Activated B cell treated with CpG ODN at 0.5 μM for 24 hours (primary cell): ENCODE measurements at regions not wholly inside any gene's neighbourhood (a gene's known extent, or its start where the extent isn't known, plus 50 kb on each side); places are given as distances from the start of the nearest gene placed in this dataset.

Source experiments
- ATAC-seq: fragments of 200-7000 bp; cut with Tn5 transposase; one replicate; pipeline ENCODE4 v1.10.0; 2021; ENCODE audit warnings: low read depth, mild to moderate bottlenecking, moderate library complexity
- CTCF ChIA-PET: fragments of 350-600 bp; sonication (Branson Sonifier 250); formaldehyde crosslinking; loops from one replicate; lab custom pipeline; 2021; ENCODE audit warnings: antibody characterized with exemption; lab: Charles Lee
- POLR2A ChIA-PET: fragments of 350-600 bp; sonication (Branson Sonifier 250); formaldehyde crosslinking; loops from one replicate; lab custom pipeline; 2021; ENCODE audit warnings: antibody characterized with exemption; lab: Charles Lee
- DNase-seq: peaks from one replicate; pipeline ENCODE4 v3.0.0; 2022
- H3K27ac Mint-ChIP-seq: one replicate; pipeline ENCODE4 v1.8.0; 2020; ENCODE audit warnings: mixed read lengths
- H3K27me3 Mint-ChIP-seq: one replicate; pipeline ENCODE4 v1.8.0; 2021; ENCODE audit warnings: mixed read lengths
- H3K36me3 Mint-ChIP-seq: one replicate; pipeline ENCODE4 v1.8.0; 2021; ENCODE audit warnings: low read depth, mixed read lengths
- H3K4me1 Mint-ChIP-seq: one replicate; pipeline ENCODE4 v1.8.0; 2021; ENCODE audit warnings: mixed read lengths
- H3K4me3 Mint-ChIP-seq: one replicate; pipeline ENCODE4 v1.8.0; 2020; ENCODE audit warnings: mild to moderate bottlenecking, mixed read lengths
- H3K9me3 Mint-ChIP-seq: one replicate; pipeline ENCODE4 v1.8.0; 2020; ENCODE audit warnings: mixed read lengths
- intact Hi-C: fragments of 100-400 bp; cut with micrococcal nuclease; formaldehyde crosslinking; loops from one replicate; pipeline ENCODE4 v1.15.1; 2024
- TF ChIP-seq, protein P1 (sequence below): fragments of 200-600 bp; IDR thresholded peaks from one replicate; pipeline ENCODE4 v1.8.0; 2022; ENCODE audit warnings: antibody characterized with exemption, mild to moderate bottlenecking

DNA sequence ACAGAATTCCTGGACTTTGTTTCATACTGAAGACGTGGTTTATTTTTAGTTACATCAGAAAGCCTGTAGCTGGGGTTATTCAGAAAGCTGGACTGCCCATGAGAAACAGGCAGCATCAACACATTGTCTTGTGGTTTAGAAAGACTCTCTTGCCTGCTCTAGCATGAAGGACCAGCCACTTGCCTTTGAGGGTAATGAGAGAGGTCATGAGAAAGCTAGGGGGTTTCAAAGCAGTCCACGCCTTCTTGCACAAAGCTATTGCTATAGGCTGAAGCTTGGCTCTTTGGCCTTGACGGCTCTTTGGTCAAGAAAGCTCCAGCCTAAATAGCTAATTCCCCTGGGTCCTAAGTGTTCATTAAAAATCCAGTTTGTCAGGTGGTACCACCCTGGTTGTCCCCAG is 208.1 kb downstream of the PRDM2 start:
- Mint-ChIP-seq H3K27ac (no peak overlapping the region), H3K9me3 (peaks cover 11% of the 10 kb centered on the region), H3K27me3 (no peaks in the 10 kb centered on the region), H3K36me3 (no peaks in the 10 kb centered on the region), H3K4me1 (peaks cover 17% of the 10 kb centered on the region), H3K4me3 (no peak overlapping the region)
- ATAC-seq: no peak
- ChIA-PET CTCF (no interaction called here), POLR2A (no interaction called here)
- intact Hi-C loops: no loop called here
- no peak for DNase-seq
- TF ChIP-seq, protein P1, sequence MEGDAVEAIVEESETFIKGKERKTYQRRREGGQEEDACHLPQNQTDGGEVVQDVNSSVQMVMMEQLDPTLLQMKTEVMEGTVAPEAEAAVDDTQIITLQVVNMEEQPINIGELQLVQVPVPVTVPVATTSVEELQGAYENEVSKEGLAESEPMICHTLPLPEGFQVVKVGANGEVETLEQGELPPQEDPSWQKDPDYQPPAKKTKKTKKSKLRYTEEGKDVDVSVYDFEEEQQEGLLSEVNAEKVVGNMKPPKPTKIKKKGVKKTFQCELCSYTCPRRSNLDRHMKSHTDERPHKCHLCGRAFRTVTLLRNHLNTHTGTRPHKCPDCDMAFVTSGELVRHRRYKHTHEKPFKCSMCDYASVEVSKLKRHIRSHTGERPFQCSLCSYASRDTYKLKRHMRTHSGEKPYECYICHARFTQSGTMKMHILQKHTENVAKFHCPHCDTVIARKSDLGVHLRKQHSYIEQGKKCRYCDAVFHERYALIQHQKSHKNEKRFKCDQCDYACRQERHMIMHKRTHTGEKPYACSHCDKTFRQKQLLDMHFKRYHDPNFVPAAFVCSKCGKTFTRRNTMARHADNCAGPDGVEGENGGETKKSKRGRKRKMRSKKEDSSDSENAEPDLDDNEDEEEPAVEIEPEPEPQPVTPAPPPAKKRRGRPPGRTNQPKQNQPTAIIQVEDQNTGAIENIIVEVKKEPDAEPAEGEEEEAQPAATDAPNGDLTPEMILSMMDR: no peak

DNA sequence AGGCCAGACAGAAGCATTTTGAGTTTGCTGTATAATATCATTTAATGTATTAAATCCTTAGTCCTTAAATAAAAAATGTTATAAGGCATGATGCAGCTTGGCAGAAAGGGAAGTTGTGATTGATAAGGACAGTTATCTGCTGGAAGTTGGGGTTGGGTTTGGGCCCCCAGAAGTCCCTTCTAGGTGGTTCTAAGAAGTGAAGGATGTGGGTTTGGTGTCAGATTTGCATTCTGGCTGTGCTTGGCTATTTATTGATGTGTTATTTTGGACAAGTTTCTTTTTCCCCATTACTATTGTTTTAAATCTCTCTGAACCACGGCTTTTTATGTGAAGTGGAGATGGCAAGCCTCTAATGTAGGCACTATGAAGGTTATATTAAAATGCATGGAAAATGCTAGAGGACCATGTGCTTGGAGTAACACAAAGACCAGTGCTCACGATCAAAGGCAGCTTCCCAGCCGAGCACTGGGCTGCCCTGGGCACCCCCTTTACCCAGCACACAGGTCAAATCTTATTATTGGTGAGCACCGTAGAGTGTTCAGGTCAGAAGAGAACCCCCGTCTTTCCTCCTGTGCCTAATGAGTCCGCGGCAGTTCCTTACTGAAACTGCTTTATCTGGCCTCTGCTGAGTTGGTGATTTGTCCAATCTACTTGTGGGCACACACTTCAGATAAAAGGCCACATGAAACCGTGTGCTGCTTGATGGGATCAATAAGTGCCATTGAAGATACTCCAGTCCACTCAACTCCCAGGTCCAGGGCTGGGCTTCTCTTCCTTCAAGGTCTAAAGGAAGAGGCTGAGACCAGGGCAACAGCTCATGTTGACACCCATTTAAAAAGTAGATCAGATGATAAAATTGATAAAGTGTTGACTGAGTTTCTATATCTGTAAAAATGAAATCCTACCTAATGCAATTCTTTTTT is 212.0 kb downstream of the PRDM2 start:
- Mint-ChIP-seq H3K36me3 (no peaks in the 10 kb centered on the region), H3K27ac (no peak overlapping the region), H3K4me1 (peaks cover 17% of the 10 kb centered on the region), H3K4me3 (peak overlapping the region; percentile 1), H3K9me3 (no peaks in the 10 kb centered on the region), H3K27me3 (no peaks in the 10 kb centered on the region)
- no peak for DNase-seq
- no peak for ATAC-seq
- TF ChIP-seq, protein P1: no peak
- ChIA-PET CTCF (no interaction called here), POLR2A (no interaction called here)
- intact Hi-C loops: no loop called here

DNA sequence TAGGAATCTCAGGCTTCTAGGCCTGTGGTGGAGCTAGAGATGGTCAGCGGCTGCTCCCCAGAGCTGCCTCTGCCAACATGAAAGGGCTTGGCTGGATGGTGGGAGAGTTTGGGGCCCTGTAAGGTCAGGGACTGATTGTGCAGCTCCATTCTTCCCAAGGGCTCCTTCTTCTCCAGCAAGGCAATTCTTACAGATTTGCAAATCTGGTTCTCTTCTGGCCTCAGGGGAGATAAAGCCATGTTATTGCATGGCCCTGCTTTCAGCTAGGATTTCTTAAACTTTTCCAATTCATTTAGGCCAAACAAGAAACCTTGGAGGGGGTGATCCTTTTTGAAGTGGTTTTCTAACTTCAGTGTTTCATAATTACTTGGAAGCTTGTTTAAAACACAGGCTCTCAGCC is 213.4 kb downstream of the PRDM2 start:
- DNase-seq: no peak
- no peak for ATAC-seq
- no peak overlapping the region for H3K27ac Mint-ChIP-seq
- H3K9me3 Mint-ChIP-seq: no peaks in the 10 kb centered on the region
- no peak overlapping the region for H3K4me3 Mint-ChIP-seq
- ChIA-PET POLR2A (no interaction called here), CTCF (no interaction called here)
- H3K27me3 Mint-ChIP-seq: no peaks in the 10 kb centered on the region
- TF ChIP-seq, protein P1: no peak
- peaks cover 13% of the 10 kb centered on the region for H3K4me1 Mint-ChIP-seq
- intact Hi-C loops: no loop called here
- no peaks in the 10 kb centered on the region for H3K36me3 Mint-ChIP-seq

DNA sequence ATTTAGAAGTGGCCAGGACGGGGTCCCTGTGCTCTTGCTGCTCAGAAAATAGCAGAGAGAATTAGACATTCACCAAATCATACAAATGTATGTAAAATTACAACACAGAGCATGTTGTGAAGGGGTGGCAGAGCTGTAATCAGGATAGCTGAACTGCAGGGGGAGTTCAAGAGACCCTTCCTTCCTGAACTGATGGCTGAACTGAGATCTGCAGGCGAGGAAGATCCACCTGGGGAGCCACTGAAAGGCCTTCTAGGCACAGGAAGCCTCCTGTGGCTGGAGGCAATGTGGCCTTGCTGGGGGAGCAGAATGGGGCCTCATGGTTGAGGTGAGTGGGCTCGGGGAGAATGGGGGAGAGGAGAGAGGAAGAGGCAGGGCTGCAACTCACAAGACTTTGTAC is 216.5 kb downstream of the PRDM2 start:
- ATAC-seq: no peak
- intact Hi-C loops: no loop called here
- no peak overlapping the region for H3K27ac Mint-ChIP-seq

DNA sequence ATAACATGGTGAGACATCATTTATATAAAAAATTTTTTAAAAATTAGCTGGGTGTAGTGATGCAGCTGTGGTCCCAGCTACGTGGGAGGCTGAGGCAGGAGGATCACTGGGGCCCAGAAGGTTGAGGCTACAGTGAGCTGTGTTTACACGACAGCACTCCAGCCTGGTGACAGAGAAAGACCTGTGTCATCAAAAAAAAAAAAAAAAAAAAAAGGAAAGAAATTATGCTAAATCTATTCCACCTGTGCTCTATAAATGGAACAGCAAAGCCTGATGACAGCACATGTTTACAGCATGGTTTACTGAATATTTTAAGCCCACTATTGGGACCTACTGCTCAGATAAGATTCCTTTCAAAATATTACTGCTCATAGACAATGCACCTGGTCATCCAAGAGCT is 217.6 kb downstream of the PRDM2 start:
- intact Hi-C loops: no loop called here
- Mint-ChIP-seq H3K36me3 (no peaks in the 10 kb centered on the region), H3K9me3 (no peaks in the 10 kb centered on the region), H3K27ac (no peak overlapping the region), H3K4me1 (no peaks in the 10 kb centered on the region), H3K4me3 (no peak overlapping the region), H3K27me3 (peaks cover 9% of the 10 kb centered on the region)
- ChIA-PET CTCF (no interaction called here), POLR2A (interaction anchor here (0.6 kb wide), 1 partner anchor 284 kb away, joined by 4 read pairs; no protein-coding TSS in a partner anchor)
- DNase-seq (no peak), ATAC-seq (no peak)
- TF ChIP-seq, protein P1: no peak

More for the DNA sequence above, 216.5 kb downstream of the PRDM2 start:
- DNase-seq: no peak
- peaks cover 8% of the 10 kb centered on the region for H3K4me1 Mint-ChIP-seq
- ChIA-PET POLR2A (no interaction called here), CTCF (no interaction called here)
- no peaks in the 10 kb centered on the region for H3K9me3 Mint-ChIP-seq
- TF ChIP-seq, protein P1: no peak
- H3K4me3 Mint-ChIP-seq: no peak overlapping the region
- no peaks in the 10 kb centered on the region for H3K36me3 Mint-ChIP-seq
- H3K27me3 Mint-ChIP-seq: peaks cover 8% of the 10 kb centered on the region
